Neural progenitor cell (in vitro differentiated cells): ENCODE measurements at regions not wholly inside any gene's neighbourhood (a gene's known extent, or its start where the extent isn't known, plus 50 kb on each side); places are given as distances from the start of the nearest gene placed in this dataset.

Source experiments
- EZH2 ChIP-seq: fragments of 200-600 bp; sonication (generic); IDR thresholded peaks from 2 replicates; pipeline ENCODE4 v1.6.1; 2017; ENCODE audit warnings: antibody characterized with exemption, mild to moderate bottlenecking, moderate library complexity
- EZH2phosphoT487 ChIP-seq: fragments of 200-600 bp; sonication (generic); IDR thresholded peaks from 2 replicates; pipeline ENCODE4 v1.6.1; 2017; ENCODE audit warnings: antibody characterized with exemption
- TF ChIP-seq, protein P1 (sequence below): fragments of 200-600 bp; sonication (generic); IDR thresholded peaks from 2 replicates; pipeline ENCODE4 v1.5.1; 2017; ENCODE audit warnings: antibody characterized with exemption, mild to moderate bottlenecking

DNA sequence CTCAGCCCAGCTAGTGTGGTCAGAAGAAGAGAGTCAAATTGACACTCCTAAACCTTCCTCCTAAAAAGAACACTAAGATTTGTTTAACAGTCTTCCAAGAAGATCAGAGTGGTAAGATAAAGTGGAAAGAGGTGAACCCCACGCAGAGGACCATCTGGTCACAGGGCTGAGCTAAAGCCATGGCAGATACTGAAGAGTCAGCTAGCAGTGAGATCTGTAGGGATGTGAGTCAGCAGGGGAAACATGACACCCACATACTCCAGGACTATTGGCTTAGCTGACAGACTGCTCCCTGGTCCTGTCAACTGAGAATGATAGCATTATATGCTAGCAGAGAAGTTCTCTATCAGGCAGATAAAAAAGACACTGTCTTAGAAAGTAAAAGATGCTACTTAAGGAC is 269.4 kb upstream of the ALG10 start:
- TF ChIP-seq, protein P1, sequence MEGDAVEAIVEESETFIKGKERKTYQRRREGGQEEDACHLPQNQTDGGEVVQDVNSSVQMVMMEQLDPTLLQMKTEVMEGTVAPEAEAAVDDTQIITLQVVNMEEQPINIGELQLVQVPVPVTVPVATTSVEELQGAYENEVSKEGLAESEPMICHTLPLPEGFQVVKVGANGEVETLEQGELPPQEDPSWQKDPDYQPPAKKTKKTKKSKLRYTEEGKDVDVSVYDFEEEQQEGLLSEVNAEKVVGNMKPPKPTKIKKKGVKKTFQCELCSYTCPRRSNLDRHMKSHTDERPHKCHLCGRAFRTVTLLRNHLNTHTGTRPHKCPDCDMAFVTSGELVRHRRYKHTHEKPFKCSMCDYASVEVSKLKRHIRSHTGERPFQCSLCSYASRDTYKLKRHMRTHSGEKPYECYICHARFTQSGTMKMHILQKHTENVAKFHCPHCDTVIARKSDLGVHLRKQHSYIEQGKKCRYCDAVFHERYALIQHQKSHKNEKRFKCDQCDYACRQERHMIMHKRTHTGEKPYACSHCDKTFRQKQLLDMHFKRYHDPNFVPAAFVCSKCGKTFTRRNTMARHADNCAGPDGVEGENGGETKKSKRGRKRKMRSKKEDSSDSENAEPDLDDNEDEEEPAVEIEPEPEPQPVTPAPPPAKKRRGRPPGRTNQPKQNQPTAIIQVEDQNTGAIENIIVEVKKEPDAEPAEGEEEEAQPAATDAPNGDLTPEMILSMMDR, result no peak
- no peak for TF ChIP-seq EZH2phosphoT487
- no peak for TF ChIP-seq EZH2
